Lower leg skin (tissue), 4 donors: ENCODE measurements at regions not wholly inside any gene's neighbourhood (a gene's known extent, or its start where the extent isn't known, plus 50 kb on each side); places are given as distances from the start of the nearest gene placed in this dataset.

ENCODE experiments used
- DNase-seq, 2 donors: peaks; one replicate each; pipeline ENCODE4 v3.0.0-alpha.2; 2019; ENCODE audit warnings: low spot score in 2 of 2
- H3K4me3 ChIP-seq: fragments of 200-600 bp; sonication (generic); 2 replicates; pipeline ENCODE4 v1.5.1; 2017; ENCODE audit warnings: mild to moderate bottlenecking, low read depth; ENCODE audit not compliant: poor library complexity, severe bottlenecking
- POLR2A ChIP-seq, 2 donors: fragments of 450-650 bp; IDR thresholded peaks; one replicate each; pipeline ENCODE4 v1.6.1; 2016 to 2017; ENCODE audit warnings: antibody characterized with exemption in 2 of 2, mild to moderate bottlenecking in 1 of 2, moderate library complexity in 1 of 2
- WGBS, 2 donors: methylation state at CpG; one replicate each; pipeline ENCODE4 v1.1.5; 2018; 5-methylcytosine and 5-hydroxymethylcytosine counted together
- intact Hi-C: fragments of 100-400 bp; cut with DNase I; formaldehyde crosslinking; loops from one replicate; pipeline ENCODE4 v1.15.0; 2023; ENCODE audit warnings: low total_unique reads
- TF ChIP-seq, protein P1 (sequence below), 3 donors: fragments of 450-650 bp; IDR thresholded peaks; one replicate each; pipeline ENCODE4 v1.5.1; 2016; ENCODE audit warnings: antibody characterized with exemption in 3 of 3, mild to moderate bottlenecking in 3 of 3, moderate library complexity in 2 of 3

- 65 to 76% methylated on average over 3 of the region's 3 CpGs for WGBS, 2 donors
- H3K4me3 ChIP-seq = no peak overlapping the region
- no peak for TF ChIP-seq POLR2A (IDR thresholded peaks at IDR 0.05)
- TF ChIP-seq, protein P1, sequence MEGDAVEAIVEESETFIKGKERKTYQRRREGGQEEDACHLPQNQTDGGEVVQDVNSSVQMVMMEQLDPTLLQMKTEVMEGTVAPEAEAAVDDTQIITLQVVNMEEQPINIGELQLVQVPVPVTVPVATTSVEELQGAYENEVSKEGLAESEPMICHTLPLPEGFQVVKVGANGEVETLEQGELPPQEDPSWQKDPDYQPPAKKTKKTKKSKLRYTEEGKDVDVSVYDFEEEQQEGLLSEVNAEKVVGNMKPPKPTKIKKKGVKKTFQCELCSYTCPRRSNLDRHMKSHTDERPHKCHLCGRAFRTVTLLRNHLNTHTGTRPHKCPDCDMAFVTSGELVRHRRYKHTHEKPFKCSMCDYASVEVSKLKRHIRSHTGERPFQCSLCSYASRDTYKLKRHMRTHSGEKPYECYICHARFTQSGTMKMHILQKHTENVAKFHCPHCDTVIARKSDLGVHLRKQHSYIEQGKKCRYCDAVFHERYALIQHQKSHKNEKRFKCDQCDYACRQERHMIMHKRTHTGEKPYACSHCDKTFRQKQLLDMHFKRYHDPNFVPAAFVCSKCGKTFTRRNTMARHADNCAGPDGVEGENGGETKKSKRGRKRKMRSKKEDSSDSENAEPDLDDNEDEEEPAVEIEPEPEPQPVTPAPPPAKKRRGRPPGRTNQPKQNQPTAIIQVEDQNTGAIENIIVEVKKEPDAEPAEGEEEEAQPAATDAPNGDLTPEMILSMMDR (IDR thresholded peaks at IDR 0.05) = no peak
- intact Hi-C loops = no loop called here
- no peak for DNase-seq
Measured at GRCh38 chr2:181814057-181814491, 77.5 kb upstream of the ITPRID2 start.

- intact Hi-C loops = no loop called here
- no peak for DNase-seq
- no peak for TF ChIP-seq POLR2A (IDR thresholded peaks at IDR 0.05)
- TF ChIP-seq, protein P1 (IDR thresholded peaks at IDR 0.05) = no peak
- H3K4me3 ChIP-seq = no peak overlapping the region
Measured at GRCh38 chr2:181817509-181817908, 74.0 kb upstream of the ITPRID2 start.

DNA sequence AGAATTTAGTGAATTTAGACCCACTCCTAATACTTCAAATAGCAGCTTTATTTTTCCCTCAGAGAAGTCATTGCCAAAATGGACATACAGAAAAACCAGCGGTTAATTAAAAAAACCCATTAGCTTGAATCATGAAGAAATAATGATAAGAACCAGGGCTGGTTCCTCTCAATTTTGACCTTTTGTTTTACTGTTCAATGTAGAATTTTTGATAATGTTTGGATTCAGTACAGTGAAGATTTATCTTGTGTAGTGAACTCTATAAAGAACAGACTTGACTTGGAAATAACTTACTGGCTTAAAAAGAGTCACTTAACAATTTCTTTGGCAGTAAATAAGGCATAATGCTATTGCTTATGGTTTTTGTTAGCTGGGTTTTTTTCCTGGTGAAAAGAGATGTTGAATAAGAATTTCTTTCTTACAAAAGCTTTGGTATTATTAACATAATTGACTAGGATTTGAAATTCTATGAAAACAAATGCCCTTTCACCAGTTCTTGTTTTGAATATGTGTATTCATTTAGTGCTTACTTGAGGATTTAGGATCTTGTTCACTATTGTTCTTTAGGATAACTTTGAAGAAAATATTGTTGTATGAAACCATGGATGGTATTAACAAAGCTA, 73.4 kb upstream of the ITPRID2 start:
- no peak for TF ChIP-seq POLR2A (IDR thresholded peaks at IDR 0.05)
- no peak for DNase-seq
- 59 to 98% methylated on average over 1 of the region's 1 CpG for WGBS, 2 donors
- H3K4me3 ChIP-seq = no peak overlapping the region
- intact Hi-C loops = no loop called here

DNA sequence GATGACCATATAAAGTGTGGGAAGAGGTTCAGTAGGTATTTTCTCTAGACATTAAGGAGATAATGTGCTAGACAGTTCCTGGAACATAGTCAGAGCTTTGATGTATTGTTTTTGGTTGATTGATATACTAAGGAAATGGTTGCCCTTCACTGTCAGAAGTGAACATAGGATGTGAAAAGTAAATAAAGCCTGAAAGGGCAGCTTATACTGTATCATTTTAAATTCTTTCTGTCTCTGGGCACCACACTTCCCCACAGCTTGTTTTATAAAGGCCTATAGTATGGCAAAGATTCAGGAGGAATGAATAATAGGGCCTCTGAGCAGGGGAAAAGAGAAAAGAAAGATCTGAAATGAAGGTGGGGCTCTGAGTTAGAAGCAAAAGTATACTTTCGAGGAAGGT, 72.7 kb upstream of the ITPRID2 start:
- TF ChIP-seq POLR2A (IDR thresholded peaks at IDR 0.05) = no peak
- TF ChIP-seq, protein P1 (IDR thresholded peaks at IDR 0.05) = no peak
- WGBS, 2 donors = 83 to 92% methylated on average over 1 of the region's 1 CpG

GRCh38 chr2:181821049-181821448, 70.5 kb upstream of the ITPRID2 start:
- intact Hi-C loops = no loop called here
- TF ChIP-seq, protein P1 (IDR thresholded peaks at IDR 0.05) = no peak
- no peak for TF ChIP-seq POLR2A (IDR thresholded peaks at IDR 0.05)
- no peak for DNase-seq
- no peak overlapping the region for H3K4me3 ChIP-seq
- 85 to 90% methylated on average over 2 of the region's 2 CpGs for WGBS, 2 donors

More for the DNA sequence above, 72.7 kb upstream of the ITPRID2 start:
- H3K4me3 ChIP-seq = no peak overlapping the region
- intact Hi-C loops = no loop called here
- no peak for DNase-seq

DNA sequence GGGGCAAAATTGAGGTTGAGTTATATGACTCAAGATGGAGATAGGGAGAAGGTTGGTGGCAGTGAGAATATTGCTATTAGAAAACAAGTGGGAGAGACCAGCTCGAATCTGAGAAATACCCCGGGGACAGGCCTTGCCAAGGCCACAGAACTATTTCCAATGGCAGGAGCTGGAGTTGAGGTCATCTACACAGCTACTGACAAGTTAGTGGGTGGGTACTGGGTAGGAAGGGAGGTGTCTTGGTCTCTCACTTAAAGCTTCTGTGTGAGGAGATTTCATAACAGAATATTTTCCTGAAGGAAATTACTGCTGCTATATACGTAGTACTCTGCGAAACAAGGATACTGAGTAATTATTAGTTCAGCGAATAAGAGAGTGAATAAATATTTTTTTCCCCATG, 69.4 kb upstream of the ITPRID2 start:
- WGBS, 2 donors = 85 to 89% methylated on average over 5 of the region's 5 CpGs
- intact Hi-C loops = no loop called here
- TF ChIP-seq, protein P1 (IDR thresholded peaks at IDR 0.05) = no peak
- no peak for TF ChIP-seq POLR2A (IDR thresholded peaks at IDR 0.05)

More for the DNA sequence above, 69.4 kb upstream of the ITPRID2 start:
- H3K4me3 ChIP-seq = no peak overlapping the region
- DNase-seq = no peak
